GM12878 (cell line): ENCODE measurements at regions not wholly inside any gene's neighbourhood (a gene's known extent, or its start where the extent isn't known, plus 50 kb on each side); places are given as distances from the start of the nearest gene placed in this dataset.

Experiments
- DPF2 ChIP-seq: fragments of 450-650 bp; IDR thresholded peaks from 2 replicates; pipeline ENCODE4 v1.6.1; 2017; ENCODE audit warnings: mild to moderate bottlenecking
- NRF1 ChIP-seq: conservative IDR thresholded peaks from 2 replicates; pipeline ENCODE4 v1.6.1; 2011; ENCODE audit warnings: mild to moderate bottlenecking, low read depth, low read length, improper control_type of control experiment
- TF ChIP-seq, protein P1 (sequence below): fragments of 450-650 bp; formaldehyde crosslinking; IDR thresholded peaks from 2 replicates; pipeline ENCODE4 v1.5.0; 2022; ENCODE audit warnings: mild to moderate bottlenecking, missing genetic modification characterization

DNA sequence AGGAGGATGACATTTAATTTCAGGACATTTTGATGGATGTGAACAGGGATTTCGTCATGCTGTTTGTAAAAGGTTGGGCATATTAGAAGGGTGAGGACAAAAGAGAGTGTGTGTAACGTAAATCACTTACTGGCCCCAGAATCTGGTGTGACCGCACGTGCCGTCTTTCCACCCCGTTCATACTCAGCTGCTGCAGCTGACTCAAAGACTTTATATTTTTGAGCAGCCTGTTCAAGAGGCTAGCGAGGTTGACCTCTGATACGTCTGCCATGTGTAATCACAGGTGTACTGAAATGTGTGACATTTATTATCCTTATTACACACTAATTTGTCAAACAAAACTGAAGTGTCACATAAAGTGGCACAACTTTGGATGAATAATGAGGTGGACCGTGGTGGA is 66.5 kb upstream of the ERRFI1 start:
- TF ChIP-seq DPF2: no peak
- TF ChIP-seq, protein P1, sequence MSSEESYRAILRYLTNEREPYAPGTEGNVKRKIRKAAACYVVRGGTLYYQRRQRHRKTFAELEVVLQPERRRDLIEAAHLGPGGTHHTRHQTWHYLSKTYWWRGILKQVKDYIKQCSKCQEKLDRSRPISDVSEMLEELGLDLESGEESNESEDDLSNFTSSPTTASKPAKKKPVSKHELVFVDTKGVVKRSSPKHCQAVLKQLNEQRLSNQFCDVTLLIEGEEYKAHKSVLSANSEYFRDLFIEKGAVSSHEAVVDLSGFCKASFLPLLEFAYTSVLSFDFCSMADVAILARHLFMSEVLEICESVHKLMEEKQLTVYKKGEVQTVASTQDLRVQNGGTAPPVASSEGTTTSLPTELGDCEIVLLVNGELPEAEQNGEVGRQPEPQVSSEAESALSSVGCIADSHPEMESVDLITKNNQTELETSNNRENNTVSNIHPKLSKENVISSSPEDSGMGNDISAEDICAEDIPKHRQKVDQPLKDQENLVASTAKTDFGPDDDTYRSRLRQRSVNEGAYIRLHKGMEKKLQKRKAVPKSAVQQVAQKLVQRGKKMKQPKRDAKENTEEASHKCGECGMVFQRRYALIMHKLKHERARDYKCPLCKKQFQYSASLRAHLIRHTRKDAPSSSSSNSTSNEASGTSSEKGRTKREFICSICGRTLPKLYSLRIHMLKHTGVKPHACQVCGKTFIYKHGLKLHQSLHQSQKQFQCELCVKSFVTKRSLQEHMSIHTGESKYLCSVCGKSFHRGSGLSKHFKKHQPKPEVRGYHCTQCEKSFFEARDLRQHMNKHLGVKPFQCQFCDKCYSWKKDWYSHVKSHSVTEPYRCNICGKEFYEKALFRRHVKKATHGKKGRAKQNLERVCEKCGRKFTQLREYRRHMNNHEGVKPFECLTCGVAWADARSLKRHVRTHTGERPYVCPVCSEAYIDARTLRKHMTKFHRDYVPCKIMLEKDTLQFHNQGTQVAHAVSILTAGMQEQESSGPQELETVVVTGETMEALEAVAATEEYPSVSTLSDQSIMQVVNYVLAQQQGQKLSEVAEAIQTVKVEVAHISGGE (CRISPR knock-in tag): no peak
- no peak for TF ChIP-seq NRF1
